ENCODE measurements at regions not wholly inside any gene's neighbourhood (a gene's known extent, or its start where the extent isn't known, plus 50 kb on each side); places are given as distances from the start of the nearest gene placed in this dataset.

DNA sequence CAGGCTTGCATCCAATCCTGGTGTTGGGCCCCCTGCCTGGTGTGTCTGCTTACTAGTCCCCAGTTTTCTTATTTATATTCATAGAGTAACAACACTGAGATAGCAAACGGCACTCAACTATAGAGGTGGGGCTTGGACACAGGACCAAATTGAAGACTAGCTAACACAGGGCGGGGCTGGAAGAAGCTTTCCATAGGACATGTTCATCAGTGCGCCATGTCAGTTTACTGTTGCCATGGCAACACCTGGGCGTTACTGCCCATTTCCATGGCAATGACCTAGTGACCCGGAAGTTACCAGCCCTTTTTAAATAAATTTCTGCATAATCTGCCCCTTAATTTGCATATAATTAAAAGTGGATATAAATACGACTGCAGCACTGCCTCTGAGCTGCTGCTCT, 275.5 kb upstream of the TMEM132C start:
- TF ChIP-seq GATA2 (IDR thresholded peaks at IDR 0.05; ENCODE audit: low read depth, low read length) (no peak), GATA3 (IDR thresholded peaks at IDR 0.05; ENCODE audit: low read depth, low read length) (no peak)

All from SH-SY5Y (cell line).